Right ventricle myocardium superior (tissue), 1 donor: ENCODE measurements at regions not wholly inside any gene's neighbourhood (a gene's known extent, or its start where the extent isn't known, plus 50 kb on each side); places are given as distances from the start of the nearest gene placed in this dataset.

ENCODE experiments used
- ATAC-seq: fragments of 200-7000 bp; cut with Tn5 transposase; one replicate; pipeline ENCODE4 v1.9.1; 2020; ENCODE audit warnings: mild to moderate bottlenecking; ENCODE audit not compliant: poor library complexity
- DNase-seq: peaks from one replicate; pipeline ENCODE4 v3.0.0-alpha.2; 2020
- intact Hi-C: fragments of 100-400 bp; cut with DNase I; formaldehyde crosslinking; loops from one replicate; pipeline ENCODE4 v1.11.2; 2022
- donor health status: DM: no; HTN: yes; CAD: no; lungs with severe emphysema.

- ATAC-seq (peak; percentile 93), DNase-seq (peak; percentile 41)
- intact Hi-C loops: no loop called here
These were observed 192.8 kb downstream of the TBX5 start for GRCh38 chr12:114213055-114213581.

- DNase-seq: no peak
- ATAC-seq: no peak
- intact Hi-C loops: no loop called here
These were observed 196.1 kb downstream of the TBX5 start for GRCh38 chr12:114209861-114210260.

- no peak for ATAC-seq
- intact Hi-C loops: no loop called here
These were observed 199.4 kb downstream of the TBX5 start for GRCh38 chr12:114206525-114206924.

GRCh38 chr12:114201794-114202193, 204.2 kb downstream of the TBX5 start:
- ATAC-seq (no peak), DNase-seq (no peak)
- intact Hi-C loops: no loop called here

More at GRCh38 chr12:114206525-114206924, 199.4 kb downstream of the TBX5 start:
- DNase-seq: no peak

- ATAC-seq: no peak
- DNase-seq: no peak
- intact Hi-C loops: no loop called here
These were observed 211.0 kb downstream of the TBX5 start for GRCh38 chr12:114194956-114195355.

GRCh38 chr12:114194066-114194465, 211.9 kb downstream of the TBX5 start:
- ATAC-seq (no peak), DNase-seq (no peak)
- intact Hi-C loops: no loop called here

- intact Hi-C loops: no loop called here
- ATAC-seq: no peak
These were observed 212.5 kb downstream of the TBX5 start for GRCh38 chr12:114193474-114193873.

GRCh38 chr12:114192549-114192948, 213.4 kb downstream of the TBX5 start:
- intact Hi-C loops: no loop called here
- ATAC-seq: no peak

More at GRCh38 chr12:114193474-114193873, 212.5 kb downstream of the TBX5 start:
- no peak for DNase-seq

GRCh38 chr12:114192013-114192412, 213.9 kb downstream of the TBX5 start:
- intact Hi-C loops: no loop called here
- ATAC-seq (no peak), DNase-seq (no peak)

More at GRCh38 chr12:114192549-114192948, 213.4 kb downstream of the TBX5 start:
- no peak for DNase-seq

GRCh38 chr12:114191581-114191980, 214.4 kb downstream of the TBX5 start:
- intact Hi-C loops: no loop called here
- ATAC-seq (no peak), DNase-seq (no peak)

GRCh38 chr12:114190971-114191370, 215.0 kb downstream of the TBX5 start:
- intact Hi-C loops: no loop called here
- ATAC-seq (peak; percentile 74), DNase-seq (no peak)

- intact Hi-C loops: no loop called here
- no peak for DNase-seq
- no peak for ATAC-seq
These were observed 216.7 kb downstream of the TBX5 start for GRCh38 chr12:114189266-114189665.

GRCh38 chr12:114186241-114187002, 219.5 kb downstream of the TBX5 start:
- DNase-seq: no peak
- peak; percentile 43 for ATAC-seq
- intact Hi-C loops: no loop called here

GRCh38 chr12:114185036-114185435, 218.9 kb upstream of the RBM19 start:
- DNase-seq (no peak), ATAC-seq (peak; percentile 83)
- intact Hi-C loops: no loop called here

- ATAC-seq (peak; percentile 85), DNase-seq (no peak)
- intact Hi-C loops: no loop called here
These were observed 208.2 kb upstream of the RBM19 start for GRCh38 chr12:114174326-114174725.

- ATAC-seq: no peak
- intact Hi-C loops: no loop called here
These were observed 206.0 kb upstream of the RBM19 start for GRCh38 chr12:114172135-114172534.

GRCh38 chr12:114168061-114168460, 201.9 kb upstream of the RBM19 start:
- no peak for DNase-seq
- no peak for ATAC-seq
- intact Hi-C loops: loop anchor here (10.0 kb wide), 2 partner anchors 307 to 337 kb away; no protein-coding TSS in a partner anchor

More at GRCh38 chr12:114172135-114172534, 206.0 kb upstream of the RBM19 start:
- DNase-seq: no peak

- DNase-seq (no peak), ATAC-seq (no peak)
- intact Hi-C loops: loop anchor here (10.0 kb wide), 2 partner anchors 307 to 337 kb away; no protein-coding TSS in a partner anchor
These were observed 201.3 kb upstream of the RBM19 start for GRCh38 chr12:114167431-114167830.

- intact Hi-C loops: loop anchor here (10.0 kb wide), 2 partner anchors 308 to 338 kb away; no protein-coding TSS in a partner anchor
- ATAC-seq (peak; percentile 82), DNase-seq (no peak)
These were observed 200.2 kb upstream of the RBM19 start for GRCh38 chr12:114166362-114166761.

GRCh38 chr12:114165921-114166320, 199.8 kb upstream of the RBM19 start:
- no peak for DNase-seq
- intact Hi-C loops: loop anchor here (10.0 kb wide), 2 partner anchors 309 to 339 kb away; no protein-coding TSS in a partner anchor
- no peak for ATAC-seq
